ENCODE measurements at regions not wholly inside any gene's neighbourhood (a gene's known extent, or its start where the extent isn't known, plus 50 kb on each side); places are given as distances from the start of the nearest gene placed in this dataset.

GRCh38 chr5:102617191-102618187 is 118.7 kb upstream of the SLCO6A1 start:
- TF ChIP-seq EZH2phosphoT487 (IDR thresholded peaks at IDR 0.05; ENCODE audit: borderline replicate concordance, low read length): no peak
- TF ChIP-seq, protein P1, sequence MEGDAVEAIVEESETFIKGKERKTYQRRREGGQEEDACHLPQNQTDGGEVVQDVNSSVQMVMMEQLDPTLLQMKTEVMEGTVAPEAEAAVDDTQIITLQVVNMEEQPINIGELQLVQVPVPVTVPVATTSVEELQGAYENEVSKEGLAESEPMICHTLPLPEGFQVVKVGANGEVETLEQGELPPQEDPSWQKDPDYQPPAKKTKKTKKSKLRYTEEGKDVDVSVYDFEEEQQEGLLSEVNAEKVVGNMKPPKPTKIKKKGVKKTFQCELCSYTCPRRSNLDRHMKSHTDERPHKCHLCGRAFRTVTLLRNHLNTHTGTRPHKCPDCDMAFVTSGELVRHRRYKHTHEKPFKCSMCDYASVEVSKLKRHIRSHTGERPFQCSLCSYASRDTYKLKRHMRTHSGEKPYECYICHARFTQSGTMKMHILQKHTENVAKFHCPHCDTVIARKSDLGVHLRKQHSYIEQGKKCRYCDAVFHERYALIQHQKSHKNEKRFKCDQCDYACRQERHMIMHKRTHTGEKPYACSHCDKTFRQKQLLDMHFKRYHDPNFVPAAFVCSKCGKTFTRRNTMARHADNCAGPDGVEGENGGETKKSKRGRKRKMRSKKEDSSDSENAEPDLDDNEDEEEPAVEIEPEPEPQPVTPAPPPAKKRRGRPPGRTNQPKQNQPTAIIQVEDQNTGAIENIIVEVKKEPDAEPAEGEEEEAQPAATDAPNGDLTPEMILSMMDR (IDR thresholded peaks at IDR 0.05; ENCODE audit: low read depth, low read length, poor library complexity, severe bottlenecking): no peak
